ENCODE measurements at regions not wholly inside any gene's neighbourhood (a gene's known extent, or its start where the extent isn't known, plus 50 kb on each side); places are given as distances from the start of the nearest gene placed in this dataset.
"Not testable (repeated sequence)": the region's sequence is repeated elsewhere in the genome, so short reads cannot be mapped to it uniquely, and the experiment has no call there.

GRCh38 chr19:14293101-14293815, 87.3 kb upstream of the ADGRL1 start:
- H3K9me3 ChIP-seq; H3K27ac ChIP-seq; intact Hi-C loops (cut with DNase I); H3K4me3 ChIP-seq; H3K27me3 ChIP-seq; H3K4me1 ChIP-seq; DNase-seq; H3K36me3 ChIP-seq (replicated peaks in 1 of 2; ENCODE audit: insufficient read depth in 1 of 2, low read depth in 2 of 2); ATAC-seq: not testable (repeated sequence)
- 8 to 12% methylated on average over 18 to 24 of the region's 26 CpGs for WGBS, 2 donors

GRCh38 chr19:14289810-14290209, 83.8 kb upstream of the ADGRL1 start:
- intact Hi-C loops (cut with DNase I); H3K36me3 ChIP-seq (replicated peaks in 1 of 2; ENCODE audit: insufficient read depth in 1 of 2, low read depth in 2 of 2); H3K9me3 ChIP-seq; H3K27me3 ChIP-seq; ATAC-seq; H3K27ac ChIP-seq; DNase-seq; H3K4me1 ChIP-seq; H3K4me3 ChIP-seq: not testable (repeated sequence)
- WGBS, 2 donors, result 62 to 66% methylated on average over 14 to 15 of the region's 15 CpGs

- H3K4me3 ChIP-seq; ATAC-seq; H3K27me3 ChIP-seq; H3K36me3 ChIP-seq (replicated peaks in 1 of 2; ENCODE audit: insufficient read depth in 1 of 2, low read depth in 2 of 2); H3K9me3 ChIP-seq; DNase-seq; intact Hi-C loops (cut with DNase I); H3K4me1 ChIP-seq; H3K27ac ChIP-seq: not testable (repeated sequence)
- WGBS, 2 donors, result 83 to 97% methylated on average over 4 of the region's 4 CpGs
Measured at GRCh38 chr19:14287837-14288236, 81.9 kb upstream of the ADGRL1 start.

GRCh38 chr19:14286594-14286993, 80.6 kb upstream of the ADGRL1 start:
- 51 to 67% methylated on average over 4 of the region's 4 CpGs for WGBS, 2 donors
- H3K36me3 ChIP-seq (replicated peaks in 1 of 2; ENCODE audit: insufficient read depth in 1 of 2, low read depth in 2 of 2); H3K27me3 ChIP-seq; ATAC-seq; H3K4me3 ChIP-seq; H3K27ac ChIP-seq; DNase-seq; intact Hi-C loops (cut with DNase I); H3K9me3 ChIP-seq; H3K4me1 ChIP-seq: not testable (repeated sequence)

GRCh38 chr19:14285726-14286125, 79.8 kb upstream of the ADGRL1 start:
- H3K9me3 ChIP-seq; H3K27me3 ChIP-seq; H3K4me1 ChIP-seq; H3K27ac ChIP-seq; intact Hi-C loops (cut with DNase I); H3K4me3 ChIP-seq; DNase-seq; ATAC-seq; H3K36me3 ChIP-seq (replicated peaks in 1 of 2; ENCODE audit: insufficient read depth in 1 of 2, low read depth in 2 of 2): not testable (repeated sequence)
- 76 to 78% methylated on average over 7 to 9 of the region's 9 CpGs for WGBS, 2 donors

GRCh38 chr19:14283813-14284520, 78.0 kb upstream of the ADGRL1 start:
- WGBS, 2 donors, result 57 to 58% methylated on average over 10 to 11 of the region's 11 CpGs
- not testable (repeated sequence) for H3K27ac ChIP-seq

GRCh38 chr19:14279270-14279669, 73.3 kb upstream of the ADGRL1 start:
- H3K27ac ChIP-seq; ATAC-seq; H3K27me3 ChIP-seq; H3K9me3 ChIP-seq; DNase-seq; H3K36me3 ChIP-seq (replicated peaks in 1 of 2; ENCODE audit: insufficient read depth in 1 of 2, low read depth in 2 of 2); H3K4me1 ChIP-seq; H3K4me3 ChIP-seq; intact Hi-C loops (cut with DNase I): not testable (repeated sequence)
- WGBS, 2 donors, result 74 to 79% methylated on average over 4 of the region's 4 CpGs

More at GRCh38 chr19:14283813-14284520, 78.0 kb upstream of the ADGRL1 start:
- H3K4me3 ChIP-seq; intact Hi-C loops (cut with DNase I); H3K36me3 ChIP-seq (replicated peaks in 1 of 2; ENCODE audit: insufficient read depth in 1 of 2, low read depth in 2 of 2); ATAC-seq; H3K9me3 ChIP-seq; H3K4me1 ChIP-seq; H3K27me3 ChIP-seq: not testable (repeated sequence)
- DNase-seq, result peak in 1 of 4 donors; percentile 16

- H3K4me1 ChIP-seq, result no peaks in the 10 kb centered on the region
- no peaks in the 10 kb centered on the region for H3K36me3 ChIP-seq (replicated peaks in 1 of 2; ENCODE audit: insufficient read depth in 1 of 2, low read depth in 2 of 2)
- H3K4me3 ChIP-seq, result no peak overlapping the region
- no peaks in the 10 kb centered on the region for H3K27me3 ChIP-seq
- ATAC-seq (no peak), DNase-seq (no peak)
- intact Hi-C loops (cut with DNase I), result no loop called here
- no peak for TF ChIP-seq POLR2A (IDR thresholded peaks at IDR 0.05)
- no peak for TF ChIP-seq CTCF (IDR thresholded peaks at IDR 0.05)
- H3K27ac ChIP-seq, result no peak overlapping the region
- 82 to 90% methylated on average over 2 to 3 of the region's 32 CpGs for WGBS, 2 donors
- peaks cover 0 to 3% (median 0%) of the 10 kb centered on the region in 3 donors for H3K9me3 ChIP-seq
Measured at GRCh38 chr19:14277608-14278007, 71.6 kb upstream of the ADGRL1 start.

- H3K36me3 ChIP-seq (replicated peaks in 1 of 2; ENCODE audit: insufficient read depth in 1 of 2, low read depth in 2 of 2); H3K27ac ChIP-seq; H3K4me3 ChIP-seq; H3K9me3 ChIP-seq; ATAC-seq; H3K4me1 ChIP-seq; intact Hi-C loops (cut with DNase I); DNase-seq; H3K27me3 ChIP-seq: not testable (repeated sequence)
- WGBS, 2 donors, result 63 to 66% methylated on average over 5 of the region's 5 CpGs
Measured at GRCh38 chr19:14275823-14276222, 69.9 kb upstream of the ADGRL1 start.
